GM13977 (cell line): ENCODE measurements at regions not wholly inside any gene's neighbourhood (a gene's known extent, or its start where the extent isn't known, plus 50 kb on each side); places are given as distances from the start of the nearest gene placed in this dataset.

Source experiments
- DNase-seq: peaks from one replicate; pipeline ENCODE4 v3.0.0; 2012; ENCODE audit warnings: low spot score
- in situ Hi-C: fragments of 300-500 bp; cut with MboI; formaldehyde crosslinking; loops from one replicate; pipeline ENCODE4 v1.12.0; 2022; ENCODE audit warnings: low sequenced_read_pairs, low pct_unique_long_range_greater_than_20kb, mixed read lengths, inconsistent platforms; ENCODE audit not compliant: unreplicated experiment
- TF ChIP-seq, protein P1 (sequence below): IDR thresholded peaks from 2 replicates; pipeline ENCODE4 v1.5.1; 2012; ENCODE audit warnings: mild to moderate bottlenecking, control low read depth; ENCODE audit not compliant: insufficient read depth; ENCODE audit errors: extremely low read depth, missing control alignments

DNA sequence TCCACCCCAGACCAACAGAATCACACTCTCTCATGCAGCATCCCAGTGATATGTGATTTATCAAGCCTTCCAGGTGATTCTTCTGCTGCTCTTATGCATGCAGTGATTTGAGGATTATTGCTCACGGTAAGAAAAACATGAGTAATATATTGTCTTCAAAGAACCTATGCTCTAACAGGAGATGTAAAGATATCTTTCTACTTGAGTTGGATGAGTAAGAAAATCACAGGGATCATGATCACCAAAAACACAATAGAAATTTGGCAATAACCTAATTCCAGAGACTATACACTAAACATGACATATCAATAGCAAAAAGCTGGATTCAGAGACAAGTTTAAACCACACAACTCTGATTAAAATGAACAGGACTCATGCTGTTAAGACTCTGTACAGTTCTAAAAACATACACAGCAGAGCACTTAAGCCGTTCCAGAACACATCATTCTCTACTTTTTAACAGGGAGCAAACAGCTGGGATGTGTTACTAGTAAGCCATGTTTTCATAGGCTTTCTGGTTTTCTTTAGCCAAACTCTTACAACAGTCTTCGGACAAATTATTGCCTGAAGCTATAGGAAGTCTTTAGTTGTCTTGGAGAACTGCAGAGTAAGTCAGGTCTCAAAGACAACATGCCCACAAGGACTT lies 568.6 kb downstream of the HAO1 start:
- TF ChIP-seq, protein P1, sequence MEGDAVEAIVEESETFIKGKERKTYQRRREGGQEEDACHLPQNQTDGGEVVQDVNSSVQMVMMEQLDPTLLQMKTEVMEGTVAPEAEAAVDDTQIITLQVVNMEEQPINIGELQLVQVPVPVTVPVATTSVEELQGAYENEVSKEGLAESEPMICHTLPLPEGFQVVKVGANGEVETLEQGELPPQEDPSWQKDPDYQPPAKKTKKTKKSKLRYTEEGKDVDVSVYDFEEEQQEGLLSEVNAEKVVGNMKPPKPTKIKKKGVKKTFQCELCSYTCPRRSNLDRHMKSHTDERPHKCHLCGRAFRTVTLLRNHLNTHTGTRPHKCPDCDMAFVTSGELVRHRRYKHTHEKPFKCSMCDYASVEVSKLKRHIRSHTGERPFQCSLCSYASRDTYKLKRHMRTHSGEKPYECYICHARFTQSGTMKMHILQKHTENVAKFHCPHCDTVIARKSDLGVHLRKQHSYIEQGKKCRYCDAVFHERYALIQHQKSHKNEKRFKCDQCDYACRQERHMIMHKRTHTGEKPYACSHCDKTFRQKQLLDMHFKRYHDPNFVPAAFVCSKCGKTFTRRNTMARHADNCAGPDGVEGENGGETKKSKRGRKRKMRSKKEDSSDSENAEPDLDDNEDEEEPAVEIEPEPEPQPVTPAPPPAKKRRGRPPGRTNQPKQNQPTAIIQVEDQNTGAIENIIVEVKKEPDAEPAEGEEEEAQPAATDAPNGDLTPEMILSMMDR: no peak
- DNase-seq: no peak
- in situ Hi-C loops: no loop called here

DNA sequence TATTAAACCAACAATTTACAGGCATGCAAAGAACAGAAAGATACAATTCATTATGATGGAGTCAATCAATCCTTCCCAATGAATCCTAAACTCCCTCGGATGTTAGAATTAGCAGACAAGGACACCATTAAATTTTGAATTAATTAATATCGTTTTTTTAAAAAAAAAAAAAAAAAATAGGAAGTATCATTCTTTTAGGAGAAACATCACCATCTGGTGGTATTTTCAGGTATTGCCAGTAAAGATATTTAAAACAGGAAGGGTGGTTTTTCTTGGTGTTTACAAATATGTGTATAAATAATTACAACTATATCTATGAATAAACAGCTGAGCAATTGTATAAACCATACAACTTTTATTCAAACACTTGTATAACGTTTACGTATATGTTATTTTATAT lies 564.4 kb downstream of the HAO1 start:
- DNase-seq: no peak
- TF ChIP-seq, protein P1: peak; percentile 36
- in situ Hi-C loops: no loop called here

DNA sequence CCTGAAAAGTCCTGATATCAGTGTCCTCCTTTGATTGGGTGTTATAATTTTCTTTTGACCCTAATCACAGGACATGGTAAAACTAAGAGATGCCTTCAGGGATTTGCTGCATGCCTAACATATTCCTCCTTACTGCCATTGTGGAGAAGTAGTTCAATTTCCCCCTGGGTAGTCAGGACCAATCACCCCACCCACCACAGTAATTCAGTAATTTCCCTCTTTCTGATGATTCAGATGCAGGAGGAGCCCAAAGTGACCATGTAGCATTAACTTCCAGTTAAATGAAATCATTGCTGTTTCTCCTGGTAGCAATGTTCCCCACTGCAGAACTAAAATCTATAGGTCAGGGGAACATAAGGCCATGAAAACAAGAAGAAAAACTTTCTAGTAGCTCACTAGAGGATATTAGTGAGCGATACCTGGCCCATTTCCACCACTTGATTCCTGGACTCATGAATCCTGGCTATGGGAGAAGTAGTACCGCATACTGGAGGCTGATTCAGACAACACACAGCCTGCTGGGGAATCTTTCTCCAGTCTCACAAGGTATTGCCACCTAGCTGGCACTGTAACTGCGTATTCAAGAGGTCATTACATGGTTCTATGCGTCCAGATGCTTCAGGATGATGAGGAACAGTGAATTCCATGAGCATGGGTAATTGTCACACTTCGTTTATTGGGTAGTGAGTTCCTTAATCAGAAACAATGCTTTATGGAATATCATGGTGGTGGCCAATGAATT lies 561.2 kb downstream of the HAO1 start:
- TF ChIP-seq, protein P1: no peak
- no peak for DNase-seq
- in situ Hi-C loops: no loop called here

DNA sequence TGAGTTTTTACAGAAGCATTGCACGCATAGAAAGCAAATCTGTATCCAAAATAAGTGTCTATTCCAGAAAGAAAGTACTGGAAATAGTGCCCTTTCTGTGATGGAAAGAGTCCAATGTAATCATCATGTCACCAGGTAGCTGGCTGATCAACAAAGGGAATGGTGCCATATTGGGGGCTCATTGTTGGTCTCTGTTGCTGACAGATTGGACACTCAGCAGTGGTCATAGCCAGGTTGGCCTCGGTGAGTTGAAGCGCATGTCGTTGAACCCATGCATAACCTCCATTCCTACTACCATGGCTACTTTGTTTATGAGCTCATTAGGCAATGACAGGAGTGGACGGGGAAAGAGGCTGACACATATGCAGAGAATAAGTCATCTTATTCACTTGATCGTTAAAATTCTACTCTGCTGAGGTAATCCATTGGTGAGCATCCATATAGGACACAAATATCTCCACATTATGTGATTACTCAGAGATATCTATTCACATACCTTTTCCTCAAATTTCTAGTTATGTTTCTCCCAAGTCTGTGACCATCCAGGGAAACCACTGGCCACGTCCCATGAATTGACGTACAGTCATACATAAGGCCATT lies 560.5 kb downstream of the HAO1 start:
- no peak for DNase-seq
- in situ Hi-C loops: no loop called here
- TF ChIP-seq, protein P1: no peak

DNA sequence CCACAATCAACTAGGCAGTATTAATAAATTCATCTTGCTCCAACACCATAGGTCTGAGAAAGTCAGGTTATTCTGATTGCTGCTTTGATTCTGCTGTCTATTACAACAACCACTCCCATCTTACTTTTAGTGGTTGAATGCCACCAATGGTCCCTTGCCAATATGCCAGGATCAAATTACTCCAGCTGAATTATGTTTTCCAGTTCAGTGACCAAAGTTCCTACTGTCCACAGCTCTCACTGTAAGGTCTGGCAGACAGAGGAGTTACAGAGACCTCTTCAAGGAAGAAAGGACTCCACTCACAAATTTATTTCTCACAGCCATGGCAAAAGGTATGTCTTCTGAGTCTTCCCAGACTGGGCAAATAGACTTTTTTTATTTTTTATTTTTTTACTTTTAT lies 557.0 kb downstream of the HAO1 start:
- TF ChIP-seq, protein P1: no peak
- in situ Hi-C loops: no loop called here
- DNase-seq: no peak

DNA sequence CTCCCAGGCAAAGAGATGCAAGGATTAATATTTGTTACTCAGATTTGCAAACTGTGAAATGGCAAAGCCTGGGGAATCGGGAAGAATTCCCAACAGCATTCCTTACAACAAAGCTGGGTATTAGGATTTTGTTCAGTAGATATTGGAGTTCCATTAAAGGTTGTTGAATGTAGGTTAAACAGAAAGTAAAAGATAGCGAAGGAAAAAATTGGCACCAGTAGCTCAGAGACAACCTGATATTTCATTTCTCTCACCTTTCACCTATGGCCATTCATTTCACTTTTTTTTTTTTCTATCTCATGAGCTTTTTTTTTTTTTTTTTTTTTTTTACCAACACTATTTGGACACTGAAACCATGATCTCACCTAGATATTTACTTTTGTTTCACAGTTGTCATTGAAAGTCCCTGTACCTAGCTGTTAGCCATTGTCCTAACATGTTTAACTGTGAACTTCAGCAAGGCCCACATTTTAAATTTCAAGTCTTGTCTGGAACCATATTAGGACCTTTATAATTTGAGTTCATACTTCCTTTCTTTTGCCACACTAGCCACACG lies 552.5 kb downstream of the HAO1 start:
- TF ChIP-seq, protein P1: no peak
- in situ Hi-C loops: no loop called here
- no peak for DNase-seq
